ENCODE measurements at regions not wholly inside any gene's neighbourhood (a gene's known extent, or its start where the extent isn't known, plus 50 kb on each side); places are given as distances from the start of the nearest gene placed in this dataset.

GRCh38 chr4:56272927-56273326, 114.4 kb downstream of the AASDH start:
- no peaks in the 10 kb centered on the region for H3K36me3 Mint-ChIP-seq (ENCODE audit: insufficient read depth in 1 of 3, low read depth in 3 of 3)
- Histone ChIP-seq H3K79me1 (ENCODE audit: insufficient read depth, low read depth, low read length, poor library complexity, severe bottlenecking) (no peaks in the 10 kb centered on the region), H3K4ac (ENCODE audit: low read depth, low read length) (no peak overlapping the region), H3K14ac (ENCODE audit: insufficient read depth, low read length) (no peak overlapping the region), H2BK15ac (ENCODE audit: low read depth, low read length) (no peak overlapping the region), H3K79me2 (ENCODE audit: insufficient read depth, low read length) (no peaks in the 10 kb centered on the region), H3K23ac (ENCODE audit: insufficient read length, low read depth, low read length) (no peak overlapping the region), H3K23me2 (ENCODE audit: insufficient read length, low read depth, low read length, poor library complexity, severe bottlenecking) (no peaks in the 10 kb centered on the region), H3K56ac (ENCODE audit: insufficient read length, low read depth, low read length) (no peak overlapping the region), H3K4me1 (ENCODE audit: insufficient read depth, low read length) (no peaks in the 10 kb centered on the region), H4K91ac (ENCODE audit: insufficient read length, low read depth, low read length) (no peak overlapping the region), H4K5ac (ENCODE audit: insufficient read length, low read depth, low read length) (no peak overlapping the region), H3K27ac (ENCODE audit: insufficient read length, low read depth, low read length) (no peak overlapping the region), H3K18ac (ENCODE audit: insufficient read length, low read depth, low read length) (no peak overlapping the region), H3T11ph (ENCODE audit: low read length) (no peak overlapping the region), H2BK20ac (ENCODE audit: low read depth, low read length, poor library complexity, severe bottlenecking) (no peak overlapping the region), H3K9me3 (ENCODE audit: control insufficient read depth, low read depth, low read length) (no peaks in the 10 kb centered on the region), H2AFZ (ENCODE audit: low read length) (no peak overlapping the region), H2AK5ac (ENCODE audit: insufficient read length, low read length) (no peak overlapping the region), H3K27me3 (ENCODE audit: insufficient read depth, low read length) (no peaks in the 10 kb centered on the region), H3K9ac (ENCODE audit: extremely low read depth, insufficient read length, low read length) (no peak overlapping the region), H2BK120ac (ENCODE audit: low read depth, low read length, poor library complexity, severe bottlenecking) (no peak overlapping the region), H4K20me1 (ENCODE audit: control insufficient read depth, insufficient read depth, insufficient read length) (no peaks in the 10 kb centered on the region), H4K8ac (replicated peaks; ENCODE audit: insufficient read length, low read depth, low read length) (no peak overlapping the region), H2BK5ac (ENCODE audit: insufficient read length, low read length) (no peak overlapping the region), H3K4me2 (ENCODE audit: insufficient read depth, insufficient read length, low read length) (no peak overlapping the region), H2BK12ac (ENCODE audit: insufficient read length, low read depth, low read length) (no peak overlapping the region)
- H3K4me1 Mint-ChIP-seq, result no peaks in the 10 kb centered on the region
- H3K4me3 Mint-ChIP-seq, result no peak overlapping the region
- no peak overlapping the region; a peak in 1 of 7 replicates for H3K27ac Mint-ChIP-seq
- H3K27me3 Mint-ChIP-seq (ENCODE audit: low read depth), result no peaks in the 10 kb centered on the region; the same call in 1 of the 2 replicates
- no peaks in the 10 kb centered on the region; a peak in 1 of 5 replicates for H3K9me3 Mint-ChIP-seq
- no peak for TF ChIP-seq CTCF (conservative IDR thresholded peaks at IDR 0.05)
- no CpG with 5 or more reads among the region's 2 CpGs for WGBS (ENCODE audit: extremely low coverage, insufficient read length, low lambda C conversion rate)
- DNase-seq, result no peak

Measured in H9 (cell line).